ENCODE measurements at regions not wholly inside any gene's neighbourhood (a gene's known extent, or its start where the extent isn't known, plus 50 kb on each side); places are given as distances from the start of the nearest gene placed in this dataset.
"Not testable (repeated sequence)": the region's sequence is repeated elsewhere in the genome, so short reads cannot be mapped to it uniquely, and the experiment has no call there.

DNA sequence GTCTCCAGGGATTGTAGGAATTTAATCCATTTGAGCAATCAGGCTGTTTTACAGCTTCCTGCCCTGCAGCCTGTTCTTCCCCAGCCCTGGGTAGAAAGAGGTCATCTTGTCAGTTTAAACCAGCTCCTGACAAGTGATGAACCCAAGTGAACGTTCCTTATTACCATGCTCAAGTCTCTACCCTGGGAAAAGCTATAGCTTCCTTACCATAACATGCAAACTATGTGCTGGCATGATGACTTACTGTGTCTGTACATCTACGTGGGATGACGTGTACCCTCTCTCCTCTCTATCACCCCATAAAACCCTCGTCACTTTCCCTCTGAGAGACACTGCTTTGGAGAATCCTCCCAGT lies 452.2 kb downstream of the XYLT1 start:
- no peak for DNase-seq

DNA sequence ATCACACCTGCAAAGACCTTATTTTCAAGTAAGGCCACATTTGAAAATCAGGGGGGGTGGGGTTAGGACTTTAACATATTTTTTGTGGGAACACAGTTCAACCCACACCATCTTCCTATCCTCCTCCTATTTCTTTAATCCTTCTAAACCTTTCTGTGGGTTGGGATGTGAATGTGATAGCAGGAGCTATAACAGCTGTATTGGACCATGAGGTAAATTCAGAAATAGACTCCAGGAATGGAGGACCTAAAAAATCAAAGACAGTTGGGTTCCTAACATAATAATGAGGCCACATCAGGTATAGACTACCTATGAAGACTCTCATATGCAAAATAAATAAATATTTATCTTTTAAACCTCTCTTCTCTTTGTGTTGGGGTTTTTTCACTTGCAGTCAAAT lies 451.4 kb downstream of the XYLT1 start:
- DNase-seq: no peak

GRCh38 chr16:17023606-17024005 lies 447.2 kb downstream of the XYLT1 start:
- no peak for DNase-seq

- DNase-seq: no peak
Measured at GRCh38 chr16:17024514-17024913, 446.2 kb downstream of the XYLT1 start.

- no peak for DNase-seq
Measured at GRCh38 chr16:17026600-17027242, 444.0 kb downstream of the XYLT1 start.

- DNase-seq: no peak
Measured at GRCh38 chr16:17027488-17028129, 443.2 kb downstream of the XYLT1 start.

GRCh38 chr16:17029602-17030350 lies 441.0 kb downstream of the XYLT1 start:
- DNase-seq: no peak

GRCh38 chr16:17031484-17032268 lies 439.1 kb downstream of the XYLT1 start:
- no peak for DNase-seq

DNA sequence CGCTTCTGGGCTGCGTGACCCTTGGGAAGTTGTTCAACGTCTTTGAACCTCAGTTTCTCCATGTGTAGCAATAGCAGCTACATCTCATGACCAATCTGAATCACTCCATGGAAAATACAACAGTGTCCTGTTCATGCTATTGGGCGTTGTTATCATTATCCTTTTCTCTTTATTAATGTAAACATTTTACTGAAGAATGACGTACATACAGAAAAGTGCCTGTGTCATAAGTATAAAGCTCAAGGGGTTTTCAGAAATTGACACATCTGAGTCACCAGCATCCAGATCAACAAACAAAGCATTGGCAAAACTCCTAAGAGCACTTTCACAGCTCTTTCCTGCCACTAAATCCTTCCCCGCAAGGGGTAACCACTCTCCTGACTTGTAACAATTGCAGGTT lies 438.4 kb downstream of the XYLT1 start:
- DNase-seq: no peak

DNA sequence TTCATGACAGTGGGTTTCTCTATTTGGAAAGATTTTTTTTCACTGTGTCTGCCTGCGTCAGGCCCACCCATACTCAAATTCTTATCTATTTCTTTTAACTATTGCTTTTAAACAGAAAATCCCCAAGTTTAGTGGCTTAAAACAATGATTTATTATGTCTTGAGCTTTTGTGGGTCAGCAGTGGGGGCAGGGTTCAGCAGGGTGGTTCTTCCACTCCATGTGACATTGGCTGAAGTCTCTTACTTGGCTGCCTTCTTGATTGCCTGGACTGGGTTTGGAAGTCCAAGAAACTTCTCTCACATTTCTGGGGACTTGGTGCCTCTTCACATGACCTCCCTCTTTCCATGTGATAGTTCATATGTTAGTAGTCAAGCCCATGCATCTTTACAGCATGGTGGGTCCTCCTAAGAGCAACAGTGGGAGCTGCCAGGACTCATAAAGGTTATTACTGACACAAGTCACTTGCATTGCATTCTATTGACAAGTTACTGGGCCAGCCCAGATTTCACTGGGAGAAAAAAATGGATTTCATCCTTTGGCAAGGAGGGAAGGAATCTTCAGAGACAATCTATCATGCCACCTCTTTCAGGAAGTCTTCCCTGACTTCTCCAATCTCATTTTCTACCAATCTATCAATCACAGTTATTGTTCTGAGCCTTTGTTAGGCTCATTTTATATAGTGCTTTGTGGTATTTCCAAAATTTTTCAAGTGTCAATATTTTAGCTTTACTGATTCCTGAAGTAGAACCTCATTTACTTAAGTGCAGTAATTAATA lies 436.1 kb downstream of the XYLT1 start:
- no peak for DNase-seq

DNA sequence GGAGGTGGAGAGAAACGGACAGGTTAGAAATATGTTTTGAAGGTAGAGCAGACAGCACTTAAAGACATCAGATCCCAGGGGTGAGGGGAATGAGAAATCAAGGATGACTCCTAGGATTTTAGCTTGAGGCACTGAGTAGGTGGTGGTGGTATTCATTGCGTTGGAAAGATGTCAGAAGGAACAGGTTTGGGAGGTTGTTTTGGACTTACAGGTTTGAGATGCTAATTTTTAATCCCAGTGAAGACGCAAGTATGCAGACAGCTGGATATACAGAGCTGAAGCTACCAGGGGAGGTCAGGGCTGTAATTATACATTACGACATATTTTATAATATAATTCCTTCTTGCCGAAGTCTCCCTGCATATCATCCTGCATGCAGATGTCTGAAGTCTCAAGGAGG lies 433.3 kb downstream of the XYLT1 start:
- DNase-seq: no peak

DNA sequence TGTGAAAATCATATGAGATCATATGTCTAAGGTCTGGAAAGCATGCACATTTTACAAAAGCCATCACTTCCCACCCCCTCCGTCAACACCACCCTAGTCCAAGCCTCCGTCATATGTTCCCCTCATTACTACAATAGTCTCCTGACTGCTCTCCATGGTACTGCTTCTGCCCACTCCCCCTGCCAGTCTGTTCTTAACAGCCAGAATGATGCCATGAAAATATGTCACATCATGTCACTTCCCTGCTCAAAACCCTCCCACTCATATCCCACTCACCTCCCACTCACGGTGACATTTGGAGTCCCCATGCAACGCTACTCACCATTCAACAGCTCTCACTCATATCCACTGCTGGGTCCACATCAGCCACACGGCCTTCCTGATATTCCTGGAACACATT lies 432.3 kb downstream of the XYLT1 start:
- no peak for DNase-seq

DNA sequence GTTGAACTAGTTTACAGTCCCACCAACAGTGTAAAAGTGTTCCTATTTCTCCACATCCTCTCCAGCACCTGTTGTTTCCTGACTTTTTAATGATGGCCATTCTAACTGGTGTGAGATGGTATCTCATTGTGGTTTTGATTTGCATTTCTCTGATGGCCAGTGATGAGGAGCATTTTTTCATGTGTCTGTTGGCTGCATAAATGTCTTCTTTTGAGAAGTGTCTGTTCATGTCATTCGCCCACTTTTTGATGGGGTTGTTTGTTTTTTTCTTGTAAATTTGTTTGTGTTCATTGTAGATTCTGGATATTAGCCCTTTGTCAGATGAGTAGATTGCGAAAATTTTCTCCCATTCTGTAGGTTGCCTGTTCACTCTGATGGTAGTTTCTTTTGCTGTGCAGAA lies 421.7 kb downstream of the XYLT1 start:
- not testable (repeated sequence) for DNase-seq

DNA sequence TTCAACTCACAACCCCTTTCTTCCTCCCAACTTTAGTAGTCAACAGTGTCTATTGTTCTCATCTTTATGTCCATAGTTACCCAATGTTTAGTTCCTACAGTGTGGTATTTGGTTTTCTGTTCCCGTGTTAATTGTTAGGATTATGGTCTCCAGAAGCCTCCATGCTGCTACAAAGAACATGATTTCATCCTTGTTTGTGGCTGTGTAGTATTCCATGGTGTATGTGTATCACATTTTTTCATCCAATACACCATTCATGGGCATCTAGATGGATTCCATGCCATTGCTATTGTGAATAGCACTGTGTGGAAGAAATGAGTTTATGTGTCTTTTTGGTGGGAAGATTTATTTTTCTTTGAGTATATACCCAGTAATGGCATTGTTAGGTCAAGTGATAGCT lies 420.3 kb downstream of the XYLT1 start:
- DNase-seq: no peak
